GM12878 (cell line): ENCODE measurements at regions not wholly inside any gene's neighbourhood (a gene's known extent, or its start where the extent isn't known, plus 50 kb on each side); places are given as distances from the start of the nearest gene placed in this dataset.

Experiments used
- ATAC-seq: fragments of 200-7000 bp; cut with Tn5 transposase; 3 replicates; pipeline ENCODE4 v1.9.1; 2020; ENCODE audit warnings: mild to moderate bottlenecking, moderate library complexity
- BruUV-seq: library from RNA; stranded (reverse); fragments of 400-500 nt; replicated peaks from 2 replicates; lab custom pipeline; 2021; lab: Mats Ljungman, UMichigan
- CTCF ChIA-PET: fragments of 300-600 bp; sonication (Branson Sonifier 250); formaldehyde crosslinking; extraction: SDS; loops from one replicate; lab custom pipeline; 2021; ENCODE audit warnings: inconsistent platforms; lab: Yijun Ruan, JAX
- POLR2A ChIA-PET: fragments of 350-600 bp; formaldehyde crosslinking; extraction: SDS; loops from one replicate; lab custom pipeline; 2021; ENCODE audit warnings: inconsistent platforms; lab: Charles Lee
- RAD21 ChIA-PET: fragments of 300-600 bp; sonication (Branson Sonifier 250); formaldehyde crosslinking; loops from one replicate; lab custom pipeline; 2023; ENCODE audit warnings: antibody characterized with exemption; ENCODE audit not compliant: unreplicated experiment; lab: Charles Lee
- SMC1A ChIA-PET: fragments of 300-600 bp; sonication (Branson Sonifier 250); formaldehyde crosslinking; loops from one replicate; lab custom pipeline; 2023; ENCODE audit not compliant: unreplicated experiment, uncharacterized antibody; lab: Charles Lee
- DNase-seq: peaks from one replicate; pipeline ENCODE4 v3.0.0-alpha.2; 2011; ENCODE audit warnings: low read depth, low spot score
- FAIRE-seq: peaks from 3 replicates; lab custom pipeline; 2011; peaks lifted over from hg19 to GRCh38; lab: Jason Lieb, UNC
- H2AFZ ChIP-seq: 2 replicates; pipeline ENCODE4 v1.6.0; 2011; ENCODE audit warnings: low read depth, low read length, control low read depth; ENCODE audit not compliant: control insufficient read depth
- H3K27ac ChIP-seq: 2 replicates; pipeline ENCODE4 v1.5.1; 2011; ENCODE audit warnings: control low read depth; ENCODE audit not compliant: control insufficient read depth, insufficient read depth
- H3K27me3 ChIP-seq, 2 experiments: replicated peaks in 1 of 2; 2 replicates each; pipeline versions ENCODE4 v1.6.0 to v1.6.1; 2011; ENCODE audit warnings: low read length in 1 of 2; ENCODE audit not compliant: control insufficient read depth in 2 of 2, insufficient read depth in 2 of 2
- H3K36me3 ChIP-seq, 2 experiments: 2 replicates each; pipeline ENCODE4 v1.5.1; 2011; ENCODE audit warnings: low read length in 1 of 2; ENCODE audit not compliant: control insufficient read depth in 2 of 2, insufficient read depth in 2 of 2
- H3K4me1 ChIP-seq: 2 replicates; pipeline ENCODE4 v1.6.1; 2011; ENCODE audit warnings: mild to moderate bottlenecking, low read length, moderate library complexity, mixed read lengths; ENCODE audit not compliant: control insufficient read depth, insufficient read depth
- H3K4me2 ChIP-seq: 2 replicates; pipeline ENCODE4 v1.6.0; 2011; ENCODE audit warnings: control low read depth; ENCODE audit not compliant: control insufficient read depth, insufficient read depth
- H3K4me3 ChIP-seq: fragments of 200-600 bp; sonication (generic); 2 replicates; pipeline ENCODE4 v1.5.1; 2016
- H3K79me2 ChIP-seq: 2 replicates; pipeline ENCODE4 v1.6.0; 2011; ENCODE audit warnings: low read length; ENCODE audit not compliant: control insufficient read depth, insufficient read depth
- H3K9ac ChIP-seq: 2 replicates; pipeline ENCODE4 v1.8.0; 2011; ENCODE audit warnings: low read length, control low read depth, mixed read lengths; ENCODE audit not compliant: control insufficient read depth, insufficient read depth
- H3K9me3 ChIP-seq: replicated peaks from 3 replicates; pipeline ENCODE4 v1.5.1; 2011; ENCODE audit warnings: mild to moderate bottlenecking, low read length; ENCODE audit not compliant: control insufficient read depth, insufficient read depth
- H4K20me1 ChIP-seq: 2 replicates; pipeline ENCODE4 v1.6.0; 2011; ENCODE audit not compliant: control insufficient read depth, insufficient read depth
- IRF4 ChIP-seq: IDR thresholded peaks from 2 replicates; pipeline ENCODE4 v1.6.1; 2011; ENCODE audit warnings: low read depth, low read length
- PML ChIP-seq: IDR thresholded peaks from 2 replicates; pipeline ENCODE4 v1.6.1; 2012; ENCODE audit warnings: low read length, inconsistent platforms
- RAD21 ChIP-seq: IDR thresholded peaks from 2 replicates; pipeline ENCODE4 v1.6.1; 2011; ENCODE audit warnings: mild to moderate bottlenecking, low read depth, low read length, moderate library complexity; ENCODE audit not compliant: insufficient read depth
- RBBP5 ChIP-seq: fragments of 200-600 bp; sonication (generic); conservative IDR thresholded peaks from 2 replicates; pipeline ENCODE4 v1.6.1; 2016
- TCF7 ChIP-seq: IDR thresholded peaks from 2 replicates; pipeline ENCODE4 v1.6.1; 2014; ENCODE audit warnings: antibody characterized with exemption, borderline replicate concordance
- ZNF24 ChIP-seq: fragments of 450-650 bp; IDR thresholded peaks from 2 replicates; pipeline ENCODE4 v1.6.1; 2017; ENCODE audit warnings: antibody characterized with exemption, mild to moderate bottlenecking
- ZNF384 ChIP-seq: IDR thresholded peaks from 2 replicates; pipeline ENCODE4 v1.6.1; 2012; ENCODE audit warnings: low read depth, mild to moderate bottlenecking, low read length, improper control_type of control experiment, borderline replicate concordance
- WGBS: methylation state at CpG from one replicate; pipeline ENCODE4 v1.1.6; 2016; ENCODE audit warnings: low lambda C conversion rate; ENCODE audit not compliant: insufficient replicate concordance, insufficient coverage; ENCODE audit errors: missing lambda C conversion rate; 5-methylcytosine and 5-hydroxymethylcytosine counted together
- in situ Hi-C: fragments of 300-500 bp; cut with MboI; formaldehyde crosslinking; loops from 9 replicates; pipeline ENCODE4 v1.14.3; 2018; ENCODE audit warnings: mixed read lengths
- intact Hi-C: fragments of 100-400 bp; cut with micrococcal nuclease; formaldehyde crosslinking; loops from one replicate; pipeline ENCODE4 v1.14.2; 2022; ENCODE audit not compliant: unreplicated experiment
- TF ChIP-seq, protein P1 (sequence below): fragments of 450-650 bp; IDR thresholded peaks from 2 replicates; pipeline ENCODE4 v1.6.1; 2017; ENCODE audit warnings: borderline replicate concordance

DNA sequence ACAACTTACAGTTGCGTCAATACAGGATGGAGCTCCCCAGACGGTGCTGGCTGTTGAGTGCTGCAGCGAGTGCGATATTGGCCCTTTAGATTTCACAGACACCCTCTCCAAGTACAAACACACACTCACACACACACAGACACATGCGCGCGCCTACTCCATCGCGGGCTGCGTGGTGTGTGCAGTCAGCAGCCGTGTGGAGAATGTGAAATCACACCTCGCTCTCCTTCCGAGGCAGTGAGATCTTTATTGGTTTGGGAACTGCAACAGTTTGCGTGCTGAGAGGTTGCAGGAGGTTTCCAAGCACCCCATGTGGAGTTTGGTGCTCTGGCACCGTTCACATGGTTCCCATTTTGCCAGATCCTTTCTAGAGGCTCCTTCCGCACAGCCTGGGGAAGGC lies 372.2 kb downstream of the RRAGC start:
- WGBS: 80% methylated on average over 16 of the region's 16 CpGs
- ChIA-PET RAD21 (interaction anchor here (3.6 kb wide), 1 partner anchor 12 kb away, joined by 13 read pairs; no protein-coding TSS in a partner anchor), SMC1A (interaction anchor here (1.0 to 1.7 kb wide), 3 partner anchors 11 to 39 kb away, joined by 3 to 5 read pairs (median 3); no protein-coding TSS in a partner anchor), POLR2A (no interaction called here)
- H3K4me1 ChIP-seq: peaks cover under 1% of the 10 kb centered on the region
- H3K4me3 ChIP-seq: no peak overlapping the region
- FAIRE-seq (no peak), DNase-seq (no peak), ATAC-seq (no peak)
- BruUV-seq: no TSS peak
- no peak overlapping the region for H3K9ac ChIP-seq
- H2AFZ ChIP-seq: no peak overlapping the region
- no peaks in the 10 kb centered on the region for H3K27me3 ChIP-seq
- intact Hi-C loops: no loop called here
- no peak overlapping the region for H3K4me2 ChIP-seq
- H3K36me3 ChIP-seq: no peaks in the 10 kb centered on the region
- peaks cover 2% of the 10 kb centered on the region; the same call in 2 of the 3 replicates for H3K9me3 ChIP-seq
- no peak overlapping the region for H3K27ac ChIP-seq
- no peaks in the 10 kb centered on the region for H3K79me2 ChIP-seq
- no peaks in the 10 kb centered on the region for H4K20me1 ChIP-seq
- TF ChIP-seq ZNF24 (no peak), RAD21 (no peak), IRF4 (no peak), PML (no peak), RBBP5 (no peak), ZNF384 (no peak), TCF7 (no peak)
- TF ChIP-seq, protein P1, sequence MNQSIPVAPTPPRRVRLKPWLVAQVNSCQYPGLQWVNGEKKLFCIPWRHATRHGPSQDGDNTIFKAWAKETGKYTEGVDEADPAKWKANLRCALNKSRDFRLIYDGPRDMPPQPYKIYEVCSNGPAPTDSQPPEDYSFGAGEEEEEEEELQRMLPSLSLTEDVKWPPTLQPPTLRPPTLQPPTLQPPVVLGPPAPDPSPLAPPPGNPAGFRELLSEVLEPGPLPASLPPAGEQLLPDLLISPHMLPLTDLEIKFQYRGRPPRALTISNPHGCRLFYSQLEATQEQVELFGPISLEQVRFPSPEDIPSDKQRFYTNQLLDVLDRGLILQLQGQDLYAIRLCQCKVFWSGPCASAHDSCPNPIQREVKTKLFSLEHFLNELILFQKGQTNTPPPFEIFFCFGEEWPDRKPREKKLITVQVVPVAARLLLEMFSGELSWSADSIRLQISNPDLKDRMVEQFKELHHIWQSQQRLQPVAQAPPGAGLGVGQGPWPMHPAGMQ: no peak
- TF ChIP-seq, all 136 proteins: peak for 0
- in situ Hi-C loops: no loop called here
- CTCF ChIA-PET: interaction anchor here (1.3 kb wide), 1 partner anchor 9 kb away, joined by 5 read pairs; no protein-coding TSS in a partner anchor
